ENCODE measurements at regions not wholly inside any gene's neighbourhood (a gene's known extent, or its start where the extent isn't known, plus 50 kb on each side); places are given as distances from the start of the nearest gene placed in this dataset.
"Not testable (repeated sequence)": the region's sequence is repeated elsewhere in the genome, so short reads cannot be mapped to it uniquely, and the experiment has no call there.

- no peak for DNase-seq
These were observed 551.7 kb upstream of the LRRN3 start for GRCh38 chr7:110539216-110539615.

DNA sequence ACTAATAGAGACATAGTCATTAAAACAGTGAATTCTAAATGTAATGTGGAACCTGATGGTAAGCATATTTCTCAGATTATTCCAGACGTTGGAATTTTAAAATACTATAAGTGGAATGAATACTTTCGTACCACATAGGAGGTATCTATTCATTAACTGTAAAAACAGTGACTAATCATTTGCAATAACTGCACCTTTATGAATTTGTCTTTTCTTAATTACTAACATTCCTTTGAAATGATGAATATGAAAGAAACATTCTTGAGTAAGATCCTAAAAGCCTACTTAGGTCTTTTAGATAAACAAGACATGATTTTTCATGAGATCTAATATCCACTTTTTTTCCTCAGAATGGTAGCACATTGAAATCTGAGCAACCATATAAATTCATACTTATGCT is 549.0 kb upstream of the LRRN3 start:
- no peak for DNase-seq

DNA sequence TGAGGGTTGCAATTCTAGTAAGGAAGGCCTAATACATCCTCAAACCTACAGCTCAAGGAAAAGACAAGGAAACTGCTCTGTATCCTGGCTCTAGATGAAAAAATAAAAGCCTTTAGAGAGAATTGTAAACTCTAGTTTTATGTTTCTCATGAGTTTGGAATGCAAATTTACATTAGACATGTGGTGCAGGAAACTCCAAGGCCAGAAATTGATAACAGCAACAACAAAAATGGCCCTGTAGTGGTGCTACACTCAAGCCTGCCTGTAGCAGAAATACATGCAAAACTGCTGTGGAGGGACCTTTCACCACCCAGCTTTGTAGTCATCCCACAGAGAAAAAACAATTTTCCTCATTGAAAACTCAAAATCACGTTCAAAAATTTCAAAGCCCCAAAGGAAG is 546.7 kb upstream of the LRRN3 start:
- no peak for DNase-seq

- no peak for DNase-seq
These were observed 542.6 kb upstream of the LRRN3 start for GRCh38 chr7:110548372-110548771.

DNA sequence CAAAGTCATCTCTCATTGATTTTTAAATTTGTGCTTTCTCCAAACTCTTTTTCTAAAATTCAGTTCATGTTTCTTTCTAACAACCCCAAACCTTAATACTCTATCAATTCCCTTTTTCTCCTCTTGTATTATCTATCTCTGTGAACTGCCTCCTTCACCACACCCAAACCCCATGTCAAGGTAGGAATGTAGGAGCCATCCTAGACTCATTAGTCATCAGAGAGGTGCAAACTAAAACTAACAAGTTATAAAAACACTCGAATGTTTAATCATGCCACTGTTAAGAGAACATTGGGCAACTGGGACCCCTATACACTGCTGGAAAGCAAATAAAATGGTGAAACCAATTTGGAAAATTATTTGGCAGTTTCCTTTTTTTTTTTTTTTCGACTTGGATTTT is 533.8 kb upstream of the LRRN3 start:
- no peak for DNase-seq

DNA sequence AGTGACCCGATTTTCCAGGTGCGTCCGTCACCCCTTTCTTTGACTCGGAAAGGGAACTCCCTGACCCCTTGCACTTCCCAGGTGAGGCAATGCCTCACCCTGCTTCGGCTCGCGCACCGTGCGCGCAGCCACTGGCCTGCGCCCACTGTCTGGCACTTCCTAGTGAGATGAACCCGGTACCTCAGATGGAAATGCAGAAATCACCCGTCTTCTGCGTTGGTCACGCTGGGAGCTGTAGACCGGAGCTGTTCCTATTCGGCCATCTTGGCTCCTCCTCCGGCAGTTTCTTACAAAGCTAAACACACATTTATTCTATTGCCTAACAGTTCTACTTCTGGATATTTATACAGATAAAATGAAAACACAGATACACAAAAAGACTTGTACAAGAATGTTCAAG is 527.6 kb upstream of the LRRN3 start:
- DNase-seq: not testable (repeated sequence)

- peak; percentile 24 for DNase-seq
These were observed 526.7 kb upstream of the LRRN3 start for GRCh38 chr7:110564246-110564645.

- no peak for DNase-seq
These were observed 522.5 kb upstream of the LRRN3 start for GRCh38 chr7:110568388-110568787.

GRCh38 chr7:110568932-110569331 is 522.0 kb upstream of the LRRN3 start:
- DNase-seq: no peak

- no peak for DNase-seq
These were observed 521.3 kb upstream of the LRRN3 start for GRCh38 chr7:110569486-110570205.

GRCh38 chr7:110573862-110574528 is 516.9 kb upstream of the LRRN3 start:
- DNase-seq: no peak

DNA sequence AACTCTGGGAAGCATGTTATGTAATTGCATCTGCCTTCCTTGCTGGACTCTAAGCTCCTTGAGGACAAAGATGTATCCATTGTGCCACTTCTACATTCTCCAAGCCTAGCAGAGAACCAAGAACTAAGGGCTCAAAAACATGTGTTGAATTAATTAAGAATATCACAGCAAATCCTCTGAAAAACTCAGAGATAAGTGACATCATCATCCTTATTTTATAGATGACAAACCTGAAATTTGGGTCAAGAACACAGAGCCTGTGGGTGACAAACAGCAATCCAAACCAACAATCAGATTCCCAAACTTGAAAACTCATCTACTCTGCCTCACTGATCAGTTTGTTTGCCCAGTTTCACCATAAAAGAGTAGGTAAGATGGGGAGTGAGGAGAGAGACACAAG is 503.6 kb upstream of the LRRN3 start:
- no peak for DNase-seq

DNA sequence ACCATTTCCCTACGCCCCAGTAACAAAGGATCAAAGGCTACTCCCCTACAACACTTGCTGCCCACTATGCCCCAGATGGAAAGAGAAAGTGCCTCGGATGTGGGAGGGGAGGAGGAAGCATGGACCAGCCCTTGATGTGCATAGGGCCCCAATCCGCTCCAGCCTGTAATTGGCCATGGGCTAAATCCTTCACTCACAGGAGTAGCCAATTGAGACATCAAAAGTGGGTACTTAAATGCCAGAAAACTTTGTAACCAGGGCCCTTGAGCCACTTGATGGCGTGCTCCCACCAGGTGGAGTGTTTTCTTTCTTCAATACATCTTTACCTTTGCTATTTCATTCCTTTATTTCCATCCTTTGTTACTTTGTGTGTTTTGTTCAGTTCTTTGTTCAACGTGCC is 500.5 kb upstream of the LRRN3 start:
- DNase-seq: no peak

DNA sequence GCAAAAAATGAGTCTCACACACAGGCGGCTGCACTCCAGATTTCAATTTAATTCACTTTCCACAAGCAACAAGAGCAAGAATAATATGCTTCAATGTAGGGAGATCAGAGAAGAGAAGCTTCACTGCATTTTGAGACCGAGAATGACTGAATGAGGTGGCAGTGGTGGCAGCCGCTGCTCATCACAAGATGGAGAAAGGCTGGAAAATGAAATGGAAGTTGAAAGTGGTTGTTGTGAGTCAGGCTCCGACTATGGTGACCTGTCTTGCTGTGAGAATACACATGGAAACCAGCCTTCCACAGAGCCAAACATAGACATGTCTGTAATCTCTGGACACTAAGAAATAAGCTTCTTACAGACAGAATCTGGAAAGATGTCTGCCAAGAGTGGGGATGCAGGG is 499.6 kb upstream of the LRRN3 start:
- DNase-seq: no peak

- DNase-seq: no peak
These were observed 498.4 kb upstream of the LRRN3 start for GRCh38 chr7:110592557-110592956.

- no peak for DNase-seq
These were observed 497.6 kb upstream of the LRRN3 start for GRCh38 chr7:110593355-110593754.

GRCh38 chr7:110595694-110596093 is 495.2 kb upstream of the LRRN3 start:
- no peak for DNase-seq

GRCh38 chr7:110600956-110601355 is 490.0 kb upstream of the LRRN3 start:
- DNase-seq: no peak

- no peak for DNase-seq
These were observed 489.2 kb upstream of the LRRN3 start for GRCh38 chr7:110601710-110602109.

DNA sequence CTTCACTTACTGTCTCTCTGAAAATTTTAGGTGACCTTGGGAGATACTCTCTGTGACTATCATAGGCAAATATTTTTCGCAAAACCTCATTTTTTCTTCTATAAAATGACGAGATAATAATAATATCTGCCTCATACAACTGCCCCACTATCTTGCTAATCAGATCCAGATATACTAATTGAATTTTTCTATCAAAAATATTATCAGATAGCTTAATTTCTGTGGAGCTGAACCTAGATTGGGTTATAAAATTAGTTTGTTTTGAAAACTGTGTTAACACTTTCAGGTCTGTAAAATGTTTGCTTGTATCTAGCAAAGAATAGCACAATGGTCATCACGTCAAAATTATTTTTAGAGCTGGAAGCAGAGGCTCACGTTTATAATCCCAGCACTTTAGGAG is 486.7 kb upstream of the LRRN3 start:
- no peak for DNase-seq

- DNase-seq: no peak
These were observed 486.0 kb upstream of the LRRN3 start for GRCh38 chr7:110604885-110605284.

DNA sequence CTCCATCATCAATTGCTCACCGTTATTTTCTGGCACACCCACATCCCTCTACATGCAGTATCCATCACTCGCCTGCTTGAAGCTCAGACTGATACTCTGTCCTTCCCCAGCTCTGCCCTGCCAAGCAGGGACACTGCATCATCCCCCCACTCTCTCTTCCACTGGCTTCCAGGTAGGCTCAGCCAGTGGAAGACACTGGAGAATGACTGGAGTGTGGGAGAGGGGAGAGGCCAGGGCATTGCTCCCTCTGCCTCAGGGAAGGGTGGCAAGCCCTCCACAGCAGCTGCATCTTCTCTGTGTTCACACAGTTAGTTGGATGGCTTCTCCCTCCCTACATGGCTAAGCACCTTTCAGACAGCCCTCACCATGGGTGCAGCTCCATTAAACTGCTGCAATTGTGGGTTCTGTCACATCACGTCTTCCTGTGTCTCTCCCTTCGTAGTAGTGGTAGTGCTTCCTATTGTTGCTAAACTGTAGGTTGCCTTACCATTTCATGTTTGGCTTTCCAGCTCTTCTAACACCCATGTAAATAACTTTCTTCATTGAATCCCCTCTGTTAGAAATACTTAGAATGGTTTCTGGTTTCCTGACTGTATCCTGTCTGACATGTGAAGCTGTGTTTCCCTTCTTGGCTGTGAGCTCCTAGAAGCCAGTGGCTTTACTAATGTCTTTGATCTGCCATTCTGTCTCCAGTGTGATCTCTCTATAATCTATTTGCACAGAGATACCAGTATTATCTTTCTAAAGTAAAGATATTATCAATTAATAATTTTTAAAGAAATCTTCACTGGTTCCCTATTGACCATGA is 483.7 kb upstream of the LRRN3 start:
- DNase-seq: no peak

GRCh38 chr7:110609336-110609735 is 481.6 kb upstream of the LRRN3 start:
- no peak for DNase-seq

DNA sequence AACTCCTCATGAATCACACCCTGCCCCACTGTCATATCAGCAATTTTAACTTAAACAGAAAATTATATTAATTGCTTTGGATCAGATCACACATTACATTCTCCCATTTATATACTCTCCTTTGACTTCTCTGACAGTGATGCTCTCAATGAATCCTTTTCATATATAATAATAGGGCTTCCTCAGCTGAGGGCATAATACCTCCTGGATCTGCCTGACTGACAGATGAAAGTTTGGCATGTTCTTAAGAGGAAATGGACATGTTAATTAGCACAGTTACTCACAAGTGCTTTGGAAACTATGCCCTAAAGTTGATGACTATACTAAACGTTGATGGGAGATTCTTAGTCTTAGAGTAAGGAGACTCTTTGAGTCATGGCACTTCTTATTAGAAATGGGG is 478.2 kb upstream of the LRRN3 start:
- DNase-seq: peak; percentile 39
